K562 (cell line): ENCODE measurements at regions not wholly inside any gene's neighbourhood (a gene's known extent, or its start where the extent isn't known, plus 50 kb on each side); places are given as distances from the start of the nearest gene placed in this dataset.
A peak's percentile ranks its signal among the peaks of the same experiment; 100 is the strongest.

Experiments
- ATAC-seq: fragments of 200-7000 bp; cut with Tn5 transposase; 3 replicates; pipeline ENCODE4 v1.9.1; 2020; ENCODE audit warnings: moderate library complexity
- BruUV-seq: library from RNA; stranded (reverse); fragments of 400-500 nt; replicated peaks from 2 replicates; lab custom pipeline; 2021; lab: Mats Ljungman, UMichigan
- CTCF ChIA-PET: fragments of 300-600 bp; formaldehyde crosslinking; extraction: SDS; loops from one replicate; lab custom pipeline; 2021; ENCODE audit warnings: low intra/inter-chr PET ratio; lab: Yijun Ruan, JAX
- POLR2A ChIA-PET: fragments of 300-600, 350-650 bp; sonication (Branson Sonifier 250); formaldehyde crosslinking; extraction: SDS; loops from one replicate; lab custom pipeline; 2021; ENCODE audit warnings: antibody characterized with exemption, inconsistent platforms; lab: Yijun Ruan, JAX
- DNase-seq, 4 experiments: peaks; one replicate each; pipeline versions ENCODE4 v3.0.0 to v3.0.0-alpha.2; 2011 to 2018; ENCODE audit warnings: low spot score in 3 of 4, mixed read lengths in 3 of 4; ENCODE audit errors: extremely low read depth in 1 of 4
- FAIRE-seq: peaks from 2 replicates; lab custom pipeline; 2011; peaks lifted over from hg19 to GRCh38; lab: Jason Lieb, UNC
- H2AFZ ChIP-seq: 2 replicates; pipeline ENCODE4 v1.6.0; 2011; ENCODE audit warnings: low read depth, low read length, control low read depth, inconsistent platforms
- H3K27ac ChIP-seq: fragments of 200-600 bp; 3 replicates; pipeline ENCODE4 v1.8.0; 2011; ENCODE audit warnings: low read depth, mild to moderate bottlenecking, control low read depth, inconsistent platforms, low read length, moderate library complexity, mixed read lengths; ENCODE audit errors: extremely low read depth
- H3K27me3 ChIP-seq, 2 experiments: fragments of 300-600 bp in 1 of 2; 2 replicates in 1 of 2; 3 replicates in 1 of 2; pipeline versions ENCODE4 v1.6.0 to v1.8.0; 2011; ENCODE audit warnings: inconsistent platforms in 2 of 2, low read length in 2 of 2, mild to moderate bottlenecking in 1 of 2, mixed read lengths in 1 of 2, moderate library complexity in 1 of 2; ENCODE audit not compliant: control insufficient read depth in 2 of 2, insufficient read depth in 2 of 2
- H3K36me3 ChIP-seq: fragments of 300-600 bp; 3 replicates; pipeline ENCODE4 v1.8.0; 2011; ENCODE audit warnings: mild to moderate bottlenecking, low read length, inconsistent platforms; ENCODE audit not compliant: control insufficient read depth, insufficient read depth
- H3K4me1 ChIP-seq, 2 experiments: fragments of 200-600 bp in 1 of 2; replicated peaks in 1 of 2; 2 replicates in 1 of 2; 3 replicates in 1 of 2; pipeline versions ENCODE4 v1.5.1 to v1.8.0; 2011; ENCODE audit warnings: inconsistent platforms in 2 of 2, low read length in 2 of 2, mild to moderate bottlenecking in 1 of 2, mixed read lengths in 1 of 2, moderate library complexity in 1 of 2; ENCODE audit not compliant: control insufficient read depth in 2 of 2, insufficient read depth in 2 of 2
- H3K4me2 ChIP-seq: 2 replicates; pipeline ENCODE4 v1.6.1; 2011; ENCODE audit warnings: low read length, control low read depth, inconsistent platforms, mixed read lengths; ENCODE audit not compliant: insufficient read depth
- H3K4me3 ChIP-seq: fragments of 200-600 bp; sonication (generic), shearing (Covaris generic); 2 replicates; pipeline ENCODE4 v1.5.1; 2016; ENCODE audit warnings: control low read depth, inconsistent platforms
- H3K79me2 ChIP-seq: fragments of 200-600 bp; 3 replicates; pipeline ENCODE4 v1.8.0; 2011; ENCODE audit warnings: low read length, inconsistent platforms; ENCODE audit not compliant: control insufficient read depth, insufficient read depth
- H3K9ac ChIP-seq, 2 experiments: 2 replicates each; pipeline versions ENCODE4 v1.6.0 to v1.6.1; 2011; ENCODE audit warnings: low read depth in 2 of 2, low read length in 2 of 2, control low read depth in 1 of 2, inconsistent platforms in 1 of 2, mild to moderate bottlenecking in 1 of 2, mixed read lengths in 1 of 2; ENCODE audit not compliant: insufficient read depth in 1 of 2
- H3K9me1 ChIP-seq: one replicate; pipeline ENCODE4 v1.6.0; 2011; ENCODE audit warnings: inconsistent platforms, mild to moderate bottlenecking, low read length, moderate library complexity; ENCODE audit not compliant: control insufficient read depth, insufficient read depth
- H3K9me3 ChIP-seq: replicated peaks from 2 replicates; pipeline ENCODE4 v1.5.1; 2011; ENCODE audit warnings: low read depth, low read length, inconsistent platforms; ENCODE audit not compliant: control insufficient read depth, insufficient read depth
- H4K20me1 ChIP-seq: replicated peaks from 2 replicates; pipeline ENCODE4 v1.6.1; 2011; ENCODE audit warnings: low read length, inconsistent platforms, mixed read lengths; ENCODE audit not compliant: control insufficient read depth, insufficient read depth
- BRD9 ChIP-seq: fragments of 450-650 bp; IDR thresholded peaks from 2 replicates; pipeline ENCODE4 v1.6.1; 2018; ENCODE audit warnings: low read depth; ENCODE audit not compliant: partially characterized antibody
- CTBP1 ChIP-seq: fragments of 450-650 bp; IDR thresholded peaks from 2 replicates; pipeline ENCODE4 v1.6.1; 2016; ENCODE audit warnings: borderline replicate concordance
- E2F5 ChIP-seq: sonication (generic); formaldehyde crosslinking; IDR thresholded peaks from 2 replicates; pipeline ENCODE4 v1.8.0; 2022; ENCODE audit warnings: mild to moderate bottlenecking, missing genetic modification reagents
- FOXA3 ChIP-seq, 2 experiments: fragments of 450-650 bp in 1 of 2; sonication (generic) in 1 of 2; formaldehyde crosslinking; IDR thresholded peaks in 1 of 2; conservative IDR thresholded peaks in 1 of 2; 2 replicates each; pipeline versions ENCODE4 v1.4.0 to v1.8.0; 2020 to 2022; ENCODE audit warnings: mild to moderate bottlenecking in 2 of 2, missing genetic modification reagents in 1 of 2
- HEY1 ChIP-seq: fragments of 250-450 bp; sonication (Bioruptor Pico); IDR thresholded peaks from 2 replicates; pipeline ENCODE4 v1.5.0; 2020; ENCODE audit warnings: mild to moderate bottlenecking, moderate library complexity, borderline replicate concordance
- MIER1 ChIP-seq: fragments of 450-650 bp; IDR thresholded peaks from 2 replicates; pipeline ENCODE4 v1.6.1; 2016; ENCODE audit warnings: antibody characterized with exemption, mild to moderate bottlenecking, low read depth
- MYBL2 ChIP-seq, 2 experiments: fragments of 450-650 bp in 1 of 2; sonication (generic) in 1 of 2; formaldehyde crosslinking in 1 of 2; IDR thresholded peaks; 2 replicates each; pipeline versions ENCODE4 v1.6.1 to v1.8.1; 2017 to 2022; ENCODE audit warnings: borderline replicate concordance in 1 of 2, inconsistent platforms in 1 of 2, low read depth in 1 of 2, mild to moderate bottlenecking in 1 of 2, missing genetic modification reagents in 1 of 2, moderate library complexity in 1 of 2
- NCOR1 ChIP-seq: fragments of 450-650 bp; IDR thresholded peaks from 2 replicates; pipeline ENCODE4 v1.6.1; 2016; ENCODE audit warnings: mild to moderate bottlenecking, moderate library complexity
- NONO ChIP-seq, 2 experiments: fragments of 200-400 bp in 1 of 2; fragments of 450-650 bp in 1 of 2; formaldehyde crosslinking in 1 of 2; IDR thresholded peaks; 2 replicates each; pipeline ENCODE4 v1.6.1; 2017; ENCODE audit warnings: low read depth in 2 of 2, mild to moderate bottlenecking in 2 of 2, moderate library complexity in 2 of 2, low read length in 1 of 2
- PKNOX1 ChIP-seq: fragments of 450-650 bp; IDR thresholded peaks from 2 replicates; pipeline ENCODE4 v1.6.1; 2016
- SMAD1 ChIP-seq: fragments of 150-350 bp; IDR thresholded peaks from 2 replicates; pipeline ENCODE4 v1.6.1; 2014; ENCODE audit warnings: low read length, low read depth; ENCODE audit not compliant: partially characterized antibody
- TCF7L2 ChIP-seq: fragments of 150-350 bp; IDR thresholded peaks from 2 replicates; pipeline ENCODE4 v1.6.1; 2016; ENCODE audit warnings: low read depth, mild to moderate bottlenecking, low read length, moderate library complexity
- TEAD4 ChIP-seq, 2 experiments: sonication (generic) in 1 of 2; formaldehyde crosslinking in 1 of 2; IDR thresholded peaks; 2 replicates each; pipeline versions ENCODE4 v1.6.1 to v1.8.0; 2012 to 2022; ENCODE audit warnings: borderline replicate concordance in 1 of 2, inconsistent platforms in 1 of 2, low read length in 1 of 2, mild to moderate bottlenecking in 1 of 2, missing genetic modification reagents in 1 of 2
- TFAP4 ChIP-seq: sonication (generic); formaldehyde crosslinking; IDR thresholded peaks from 2 replicates; pipeline ENCODE4 v1.8.0; 2022; ENCODE audit warnings: missing genetic modification reagents, mild to moderate bottlenecking, moderate library complexity, borderline replicate concordance
- U2AF1 ChIP-seq: fragments of 200-400 bp; formaldehyde crosslinking; optimal IDR thresholded peaks from 2 replicates; pipeline ENCODE3; 2017; ENCODE audit warnings: mild to moderate bottlenecking, low read depth, low read length, moderate library complexity
- ZBTB17 ChIP-seq: fragments of 450-650 bp; formaldehyde crosslinking; IDR thresholded peaks from 2 replicates; pipeline ENCODE4 v1.4.0; 2020; ENCODE audit warnings: mild to moderate bottlenecking
- ZNF511 ChIP-seq: sonication (generic); formaldehyde crosslinking; IDR thresholded peaks from 2 replicates; pipeline ENCODE4 v1.8.0; 2022; ENCODE audit warnings: mild to moderate bottlenecking, missing genetic modification reagents
- WGBS: fragments of 100-300 bp; shearing (Covaris generic); methylation state at CpG from one replicate; pipeline ENCODE4 v1.1.6; 2016; ENCODE audit warnings: low coverage, mixed read lengths; ENCODE audit not compliant: insufficient coverage; ENCODE audit errors: missing lambda C conversion rate; 5-methylcytosine and 5-hydroxymethylcytosine counted together
- in situ Hi-C: fragments of 300-500 bp; cut with MboI; formaldehyde crosslinking; loops from 4 replicates; pipeline ENCODE4 v1.15.0; 2018; ENCODE audit warnings: inconsistent platforms, mixed read lengths
- intact Hi-C: fragments of 100-400 bp; cut with micrococcal nuclease; formaldehyde crosslinking; loops from 2 replicates; pipeline ENCODE4 v1.14.2; 2022

DNA sequence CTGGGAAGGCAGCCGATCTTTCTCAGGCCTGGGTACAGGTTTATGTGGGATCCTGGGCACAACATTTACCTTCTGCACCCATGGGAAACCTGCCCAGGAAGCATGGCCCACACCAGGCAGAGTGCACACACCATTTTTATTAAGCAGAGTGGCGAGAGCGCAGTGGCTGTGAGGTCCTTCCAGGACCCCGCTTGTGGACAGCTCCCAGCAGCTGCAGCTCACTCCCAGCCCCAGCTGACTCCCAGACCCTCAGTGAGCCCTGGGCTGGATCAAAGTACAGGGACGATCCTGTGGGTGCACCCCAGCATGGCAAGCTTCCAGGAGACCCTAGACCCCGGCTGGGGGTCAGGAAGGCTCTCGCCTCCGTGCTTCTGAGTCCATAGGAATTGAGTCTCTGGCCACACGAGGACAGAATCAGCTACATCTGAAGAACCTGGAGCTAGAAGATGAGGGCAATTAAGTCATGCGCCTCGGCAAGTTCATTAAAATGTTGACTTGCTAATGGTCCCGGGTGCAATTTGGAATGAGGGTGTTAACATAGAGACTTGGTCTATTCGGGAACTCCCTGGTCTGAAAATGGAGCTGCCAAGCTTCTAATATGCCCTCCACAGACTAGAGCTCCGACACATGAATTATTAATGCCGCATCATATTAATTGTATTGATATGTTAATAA, 65.4 kb upstream of the SLCO4A1 start:
- Histone ChIP-seq H3K27me3 (peaks cover 39 to 78% of the 10 kb centered on the region in 2 experiments), H3K9me1 (no peaks in the 10 kb centered on the region), H3K79me2 (no peaks in the 10 kb centered on the region), H3K4me1 (peaks cover 2 to 26% of the 10 kb centered on the region in 2 experiments; a peak in 3 of 5 replicates), H3K4me2 (no peak overlapping the region), H4K20me1 (peaks cover 5% of the 10 kb centered on the region; the same call in 1 of the 2 replicates), H3K9ac (no peak overlapping the region), H3K36me3 (no peaks in the 10 kb centered on the region), H2AFZ (no peak overlapping the region), H3K4me3 (no peak overlapping the region), H3K9me3 (0 out of 2 replicates have a peak, but pooled peaks cover 2% of the 10 kb centered on the region), H3K27ac (no peak overlapping the region)
- no TSS peak for BruUV-seq
- in situ Hi-C loops = no loop called here
- FAIRE-seq (no peak), ATAC-seq (peak; percentile 67), DNase-seq (peak; percentile 25 to 68 (median 60))
- intact Hi-C loops = no loop called here
- 5% methylated on average over 14 of the region's 15 CpGs for WGBS
- POLR2A ChIA-PET = interaction anchor here (0.6 to 1.4 kb wide), 5 partner anchors 10 to 54 kb away, joined by 3 to 5 read pairs (median 3); no protein-coding TSS in a partner anchor
- CTCF ChIA-PET = no interaction called here
- TF ChIP-seq U2AF1 = no peak
- no peak for TF ChIP-seq FOXA3 (CRISPR knock-in tag; conservative IDR thresholded peaks at IDR 0.05 in 1 of 2, IDR thresholded peaks at IDR 0.05 in 1 of 2)
- TF ChIP-seq BRD9 = no peak
- no peak for TF ChIP-seq PKNOX1
- peak; percentile 49; the same call in 1 of the 2 replicates for TF ChIP-seq ZNF511 (CRISPR knock-in tag)
- TF ChIP-seq CTBP1 = no peak
- no peak for TF ChIP-seq NCOR1
- TF ChIP-seq ZBTB17 (CRISPR knock-in tag) = no peak
- no peak for TF ChIP-seq NONO (IDR thresholded peaks at IDR 0.05; ENCODE audit: low read depth in 2 of 2, low read length in 1 of 2)
- TF ChIP-seq TEAD4 (IDR thresholded peaks at IDR 0.05; ENCODE audit: low read length) = no peak
- peak; percentile 57; the same call in 1 of the 2 replicates for TF ChIP-seq TEAD4 (CRISPR knock-in tag; IDR thresholded peaks at IDR 0.05; ENCODE audit: borderline replicate concordance)
- 0 out of 2 replicates have a peak, but pooled peaks have one; percentile 36 for TF ChIP-seq E2F5 (CRISPR knock-in tag)
- TF ChIP-seq MIER1 = peak; percentile 89
- TF ChIP-seq HEY1 = no peak
- TF ChIP-seq SMAD1 = no peak
- no peak for TF ChIP-seq MYBL2 (IDR thresholded peaks at IDR 0.05; ENCODE audit: low read depth)
- no peak for TF ChIP-seq MYBL2 (CRISPR knock-in tag; IDR thresholded peaks at IDR 0.05; ENCODE audit: borderline replicate concordance)
- TF ChIP-seq TFAP4 (CRISPR knock-in tag) = peak; percentile 95
- TF ChIP-seq TCF7L2 = no peak
